Thyroid gland (tissue), 4 donors: ENCODE measurements at regions not wholly inside any gene's neighbourhood (a gene's known extent, or its start where the extent isn't known, plus 50 kb on each side); places are given as distances from the start of the nearest gene placed in this dataset.

Source experiments
- DNase-seq, 2 donors: peaks; one replicate each; pipeline ENCODE4 v3.0.0-alpha.2; 2019
- H3K27ac ChIP-seq, 3 donors: fragments of 200-600 bp; sonication (generic); 1 replicate in 2 of 3; 2 replicates in 1 of 3; pipeline ENCODE4 v1.5.1; 2016 to 2019; ENCODE audit warnings: mild to moderate bottlenecking in 1 of 3, moderate library complexity in 1 of 3
- H3K27me3 ChIP-seq: fragments of 200-600 bp; sonication (generic); one replicate; pipeline ENCODE4 v1.5.1; 2019
- H3K36me3 ChIP-seq, 2 donors: fragments of 200-600 bp; sonication (generic); one replicate each; pipeline ENCODE4 v1.5.1; 2016 to 2019
- H3K4me1 ChIP-seq, 2 donors: fragments of 200-600 bp; sonication (generic); one replicate each; pipeline ENCODE4 v1.5.1; 2017 to 2019
- H3K4me3 ChIP-seq, 3 donors: fragments of 200-600 bp; sonication (generic); replicated peaks in 1 of 3; 1 replicate in 2 of 3; 2 replicates in 1 of 3; pipeline ENCODE4 v1.5.1; 2016; ENCODE audit warnings: mild to moderate bottlenecking in 1 of 3
- H3K9me3 ChIP-seq: fragments of 200-600 bp; sonication (generic); one replicate; pipeline ENCODE4 v1.5.1; 2017
- CTCF ChIP-seq, 6 experiments: fragments of 200-600 bp in 3 of 6; fragments of 450-650 bp in 3 of 6; sonication (generic) in 3 of 6; IDR thresholded peaks; one replicate each; pipeline ENCODE4 v1.5.1; 2016 to 2019; ENCODE audit warnings: antibody characterized with exemption in 6 of 6, mild to moderate bottlenecking in 2 of 6, inconsistent platforms in 1 of 6, moderate library complexity in 1 of 6
- POLR2A ChIP-seq, 2 donors: fragments of 450-650 bp; IDR thresholded peaks; one replicate each; pipeline ENCODE4 v1.6.1; 2017; ENCODE audit warnings: antibody characterized with exemption in 2 of 2, mild to moderate bottlenecking in 2 of 2, moderate library complexity in 1 of 2
- WGBS, 2 donors: methylation state at CpG; one replicate each; pipeline ENCODE4 v1.1.5; 2017; 5-methylcytosine and 5-hydroxymethylcytosine counted together
- intact Hi-C: fragments of 100-400 bp; cut with DNase I; formaldehyde crosslinking; loops from one replicate; pipeline ENCODE4 v1.15.1; 2023

- H3K36me3 ChIP-seq: no peaks in the 10 kb centered on the region
- H3K4me3 ChIP-seq: no peak overlapping the region
- no peak for TF ChIP-seq CTCF (IDR thresholded peaks at IDR 0.05)
- TF ChIP-seq POLR2A (IDR thresholded peaks at IDR 0.05): no peak
- no peaks in the 10 kb centered on the region for H3K9me3 ChIP-seq
- no peak overlapping the region for H3K27ac ChIP-seq
- no peaks in the 10 kb centered on the region for H3K27me3 ChIP-seq
- intact Hi-C loops: no loop called here
- no peaks in the 10 kb centered on the region for H3K4me1 ChIP-seq
- no peak for DNase-seq
- 83 to 85% methylated on average over 2 of the region's 2 CpGs for WGBS, 2 donors
These were observed 1389.5 kb upstream of the GBE1 start for GRCh38 chr3:83150896-83151295.

GRCh38 chr3:83140983-83141382, 1379.5 kb upstream of the GBE1 start:
- no peaks in the 10 kb centered on the region for H3K9me3 ChIP-seq
- H3K4me3 ChIP-seq: no peak overlapping the region
- 80% methylated on average over 2 of the region's 2 CpGs for WGBS, 2 donors
- H3K27ac ChIP-seq: no peak overlapping the region
- DNase-seq: no peak
- no peaks in the 10 kb centered on the region for H3K4me1 ChIP-seq
- intact Hi-C loops: no loop called here
- H3K36me3 ChIP-seq: no peaks in the 10 kb centered on the region
- no peaks in the 10 kb centered on the region for H3K27me3 ChIP-seq
- no peak for TF ChIP-seq POLR2A (IDR thresholded peaks at IDR 0.05)

- Histone ChIP-seq H3K27ac (no peak overlapping the region), H3K36me3 (no peaks in the 10 kb centered on the region), H3K27me3 (no peaks in the 10 kb centered on the region), H3K4me1 (no peaks in the 10 kb centered on the region), H3K9me3 (no peaks in the 10 kb centered on the region), H3K4me3 (no peak overlapping the region)
- intact Hi-C loops: no loop called here
- no peak for DNase-seq
- whole genome bisulfite sequencing, 2 donors: 64 to 74% methylated on average over 5 of the region's 5 CpGs
- TF ChIP-seq CTCF (IDR thresholded peaks at IDR 0.05) (no peak), POLR2A (IDR thresholded peaks at IDR 0.05) (no peak)
These were observed 1369.8 kb upstream of the GBE1 start for GRCh38 chr3:83131236-83131635.

GRCh38 chr3:83122774-83123350, 1361.4 kb upstream of the GBE1 start:
- no peak for TF ChIP-seq CTCF (IDR thresholded peaks at IDR 0.05)
- no peak for TF ChIP-seq POLR2A (IDR thresholded peaks at IDR 0.05)
- Histone ChIP-seq H3K27me3 (no peaks in the 10 kb centered on the region), H3K36me3 (no peaks in the 10 kb centered on the region), H3K4me1 (no peaks in the 10 kb centered on the region), H3K9me3 (no peaks in the 10 kb centered on the region), H3K27ac (no peak overlapping the region), H3K4me3 (no peak overlapping the region)
- intact Hi-C loops: no loop called here
- DNase-seq: no peak
- WGBS, 2 donors: 84 to 85% methylated on average over 2 of the region's 2 CpGs

- no peak overlapping the region for H3K27ac ChIP-seq
- H3K9me3 ChIP-seq: no peaks in the 10 kb centered on the region
- H3K36me3 ChIP-seq: no peaks in the 10 kb centered on the region
- intact Hi-C loops: no loop called here
- no peak for TF ChIP-seq POLR2A (IDR thresholded peaks at IDR 0.05)
- H3K4me3 ChIP-seq: no peak overlapping the region
- H3K27me3 ChIP-seq: no peaks in the 10 kb centered on the region
- 65 to 72% methylated on average over 4 of the region's 4 CpGs for WGBS, 2 donors
- DNase-seq: no peak
- H3K4me1 ChIP-seq: no peaks in the 10 kb centered on the region
These were observed 1331.8 kb upstream of the GBE1 start for GRCh38 chr3:83093222-83093572.

- no peak for DNase-seq
- TF ChIP-seq CTCF (IDR thresholded peaks at IDR 0.05) (no peak), POLR2A (IDR thresholded peaks at IDR 0.05) (no peak)
- Histone ChIP-seq H3K27ac (no peak overlapping the region), H3K9me3 (no peaks in the 10 kb centered on the region), H3K36me3 (no peaks in the 10 kb centered on the region), H3K27me3 (no peaks in the 10 kb centered on the region), H3K4me1 (no peaks in the 10 kb centered on the region), H3K4me3 (no peak overlapping the region)
- intact Hi-C loops: no loop called here
- 66 to 84% methylated on average over 2 of the region's 2 CpGs for WGBS, 2 donors
These were observed 1331.2 kb upstream of the GBE1 start for GRCh38 chr3:83092521-83093221.
